A673 (cell line): ENCODE measurements at regions not wholly inside any gene's neighbourhood (a gene's known extent, or its start where the extent isn't known, plus 50 kb on each side); places are given as distances from the start of the nearest gene placed in this dataset.

ENCODE experiments used
- BruUV-seq: library from RNA; stranded (reverse); fragments of 400-500 nt; replicated peaks from 2 replicates; lab custom pipeline; 2021; lab: Mats Ljungman, UMichigan
- CTCF ChIA-PET: fragments of 300-600 bp; sonication (Branson Sonifier 250); formaldehyde crosslinking; loops from one replicate; lab custom pipeline; 2022; ENCODE audit warnings: antibody characterized with exemption; lab: Charles Lee
- POLR2A ChIA-PET: fragments of 300-600 bp; sonication (Branson Sonifier 250); formaldehyde crosslinking; loops from one replicate; lab custom pipeline; 2022; ENCODE audit warnings: antibody characterized with exemption; ENCODE audit not compliant: low non-redundant PET; lab: Charles Lee
- DNase-seq: peaks from one replicate; pipeline ENCODE4 v3.0.0-alpha.2; 2015; ENCODE audit warnings: low spot score
- H3K27ac ChIP-seq: fragments of 200-600 bp; sonication (generic); 2 replicates; pipeline ENCODE4 v1.5.1; 2016; ENCODE audit warnings: mixed run types, low read depth, mild to moderate bottlenecking, mixed read lengths, antibody characterized with exemption, low read length; ENCODE audit not compliant: poor library complexity, severe bottlenecking
- H3K27me3 ChIP-seq: fragments of 200-600 bp; sonication (generic); replicated peaks from 2 replicates; pipeline ENCODE4 v1.6.1; 2017; ENCODE audit warnings: mixed run types, low read depth, mild to moderate bottlenecking, mixed read lengths, antibody characterized with exemption, low read length; ENCODE audit not compliant: insufficient read depth, poor library complexity
- H3K36me3 ChIP-seq: fragments of 200-600 bp; sonication (generic); 2 replicates; pipeline ENCODE4 v1.6.1; 2016; ENCODE audit warnings: mixed run types, mild to moderate bottlenecking, mixed read lengths, antibody characterized with exemption, low read length; ENCODE audit not compliant: insufficient read depth, poor library complexity, severe bottlenecking
- H3K4me1 ChIP-seq: fragments of 200-600 bp; sonication (generic); 2 replicates; pipeline ENCODE4 v1.6.1; 2017; ENCODE audit warnings: mixed run types, mild to moderate bottlenecking, mixed read lengths, antibody characterized with exemption, low read length; ENCODE audit not compliant: insufficient read depth, poor library complexity, severe bottlenecking
- H3K4me3 ChIP-seq: fragments of 200-600 bp; sonication (generic); 2 replicates; pipeline ENCODE4 v1.5.1; 2016; ENCODE audit warnings: low read depth, mixed run types, mild to moderate bottlenecking, mixed read lengths, low read length; ENCODE audit not compliant: poor library complexity, severe bottlenecking
- H3K9me3 ChIP-seq: fragments of 200-600 bp; sonication (generic); 2 replicates; pipeline ENCODE4 v1.6.1; 2016; ENCODE audit warnings: mixed run types, low read depth, mild to moderate bottlenecking, mixed read lengths, antibody characterized with exemption, low read length; ENCODE audit not compliant: poor library complexity, severe bottlenecking
- CTCF ChIP-seq: fragments of 300-800, 200-600 bp; sonication (generic); conservative IDR thresholded peaks from 2 replicates; pipeline ENCODE4 v1.5.1; 2017; ENCODE audit warnings: low read depth, mild to moderate bottlenecking, antibody characterized with exemption, low read length, moderate library complexity, mixed read lengths
- EZH2 ChIP-seq: fragments of 200-600 bp; sonication (generic); IDR thresholded peaks from 2 replicates; pipeline ENCODE4 v1.6.1; 2017; ENCODE audit warnings: borderline replicate concordance, low read depth, mild to moderate bottlenecking, mixed read lengths, antibody characterized with exemption, low read length; ENCODE audit not compliant: poor library complexity, severe bottlenecking
- intact Hi-C: fragments of 100-400 bp; cut with micrococcal nuclease; formaldehyde crosslinking; loops from one replicate; pipeline ENCODE4 v1.10.0; 2022; ENCODE audit not compliant: unreplicated experiment

- Histone ChIP-seq H3K27ac (no peak overlapping the region), H3K27me3 (no peaks in the 10 kb centered on the region), H3K9me3 (peaks cover 31% of the 10 kb centered on the region), H3K4me1 (no peaks in the 10 kb centered on the region), H3K36me3 (no peaks in the 10 kb centered on the region), H3K4me3 (no peak overlapping the region)
- no peak for DNase-seq
- intact Hi-C loops: no loop called here
- ChIA-PET CTCF (no interaction called here), POLR2A (no interaction called here)
- TF ChIP-seq EZH2 (no peak), CTCF (no peak)
- no TSS peak for BruUV-seq
Observed at GRCh38 chr11:42271306-42271705, 811.9 kb upstream of the LRRC4C start.

- Histone ChIP-seq H3K27ac (no peak overlapping the region), H3K4me1 (no peaks in the 10 kb centered on the region), H3K4me3 (no peak overlapping the region), H3K9me3 (peaks cover 48% of the 10 kb centered on the region), H3K36me3 (no peaks in the 10 kb centered on the region), H3K27me3 (no peaks in the 10 kb centered on the region)
- BruUV-seq: no TSS peak
- ChIA-PET POLR2A (no interaction called here), CTCF (no interaction called here)
- no peak for TF ChIP-seq CTCF
- intact Hi-C loops: no loop called here
- DNase-seq: no peak
Observed at GRCh38 chr11:42273977-42274376, 814.5 kb upstream of the LRRC4C start.

GRCh38 chr11:42296910-42297309 is 837.5 kb upstream of the LRRC4C start:
- no peak overlapping the region for H3K27ac ChIP-seq
- H3K27me3 ChIP-seq: no peaks in the 10 kb centered on the region
- POLR2A ChIA-PET: no interaction called here
- H3K4me3 ChIP-seq: no peak overlapping the region
- no peaks in the 10 kb centered on the region for H3K4me1 ChIP-seq
- peaks cover 36% of the 10 kb centered on the region for H3K9me3 ChIP-seq
- no TSS peak for BruUV-seq
- H3K36me3 ChIP-seq: no peaks in the 10 kb centered on the region
- intact Hi-C loops: no loop called here
- no peak for DNase-seq
- CTCF ChIA-PET: no interaction called here
- TF ChIP-seq CTCF: no peak
- TF ChIP-seq EZH2: no peak
